ENCODE measurements at regions not wholly inside any gene's neighbourhood (a gene's known extent, or its start where the extent isn't known, plus 50 kb on each side); places are given as distances from the start of the nearest gene placed in this dataset.

- no peak overlapping the region for H2AFZ ChIP-seq (ENCODE audit: low read depth, low read length)
- no peak overlapping the region for H3K9ac ChIP-seq (ENCODE audit: low read length)
- no peaks in the 10 kb centered on the region for H3K9me2 ChIP-seq (ENCODE audit: insufficient read depth, low read length)
- H3K27me3 ChIP-seq (ENCODE audit: insufficient read depth, low read depth, low read length), result no peaks in the 10 kb centered on the region
- H3K4me3 ChIP-seq (ENCODE audit: low read length), result no peak overlapping the region
- H3K27ac ChIP-seq (ENCODE audit: low read length), result no peak overlapping the region
- no peaks in the 10 kb centered on the region for H3K9me3 ChIP-seq (ENCODE audit: low read length)
- no peak overlapping the region for H3K4me2 ChIP-seq (ENCODE audit: low read length)
- no peaks in the 10 kb centered on the region for H4K20me1 ChIP-seq (ENCODE audit: insufficient read depth)
- H3K79me2 ChIP-seq (replicated peaks; ENCODE audit: insufficient read depth, low read length), result no peaks in the 10 kb centered on the region
- no peaks in the 10 kb centered on the region for H3F3A ChIP-seq (ENCODE audit: insufficient read depth, low read length, poor library complexity, severe bottlenecking)
- no peaks in the 10 kb centered on the region for H3K36me3 ChIP-seq (ENCODE audit: insufficient read depth, low read length)
- TF ChIP-seq RAD21 (conservative IDR thresholded peaks at IDR 0.05) (peak; percentile 94), SMC3 (conservative IDR thresholded peaks at IDR 0.05; ENCODE audit: poor library complexity) (peak; percentile 88), POLR2AphosphoS5 (IDR thresholded peaks at IDR 0.05) (no peak)
- TF ChIP-seq, protein P1, sequence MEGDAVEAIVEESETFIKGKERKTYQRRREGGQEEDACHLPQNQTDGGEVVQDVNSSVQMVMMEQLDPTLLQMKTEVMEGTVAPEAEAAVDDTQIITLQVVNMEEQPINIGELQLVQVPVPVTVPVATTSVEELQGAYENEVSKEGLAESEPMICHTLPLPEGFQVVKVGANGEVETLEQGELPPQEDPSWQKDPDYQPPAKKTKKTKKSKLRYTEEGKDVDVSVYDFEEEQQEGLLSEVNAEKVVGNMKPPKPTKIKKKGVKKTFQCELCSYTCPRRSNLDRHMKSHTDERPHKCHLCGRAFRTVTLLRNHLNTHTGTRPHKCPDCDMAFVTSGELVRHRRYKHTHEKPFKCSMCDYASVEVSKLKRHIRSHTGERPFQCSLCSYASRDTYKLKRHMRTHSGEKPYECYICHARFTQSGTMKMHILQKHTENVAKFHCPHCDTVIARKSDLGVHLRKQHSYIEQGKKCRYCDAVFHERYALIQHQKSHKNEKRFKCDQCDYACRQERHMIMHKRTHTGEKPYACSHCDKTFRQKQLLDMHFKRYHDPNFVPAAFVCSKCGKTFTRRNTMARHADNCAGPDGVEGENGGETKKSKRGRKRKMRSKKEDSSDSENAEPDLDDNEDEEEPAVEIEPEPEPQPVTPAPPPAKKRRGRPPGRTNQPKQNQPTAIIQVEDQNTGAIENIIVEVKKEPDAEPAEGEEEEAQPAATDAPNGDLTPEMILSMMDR (IDR thresholded peaks at IDR 0.05; ENCODE audit: poor library complexity, severe bottlenecking), result peak; percentile 91
Measured at GRCh38 chr1:187264995-187265602, 436.4 kb downstream of the PLA2G4A start.

- Histone ChIP-seq H3K27ac (ENCODE audit: low read length) (no peak overlapping the region), H3K9ac (ENCODE audit: low read length) (no peak overlapping the region), H2AFZ (ENCODE audit: low read depth, low read length) (no peak overlapping the region), H3F3A (ENCODE audit: insufficient read depth, low read length, poor library complexity, severe bottlenecking) (no peaks in the 10 kb centered on the region), H3K9me2 (ENCODE audit: insufficient read depth, low read length) (no peaks in the 10 kb centered on the region), H3K36me3 (ENCODE audit: insufficient read depth, low read length) (no peaks in the 10 kb centered on the region), H3K4me2 (ENCODE audit: low read length) (no peak overlapping the region), H3K27me3 (ENCODE audit: insufficient read depth, low read depth, low read length) (no peaks in the 10 kb centered on the region), H4K20me1 (ENCODE audit: insufficient read depth) (no peaks in the 10 kb centered on the region), H3K79me2 (replicated peaks; ENCODE audit: insufficient read depth, low read length) (no peaks in the 10 kb centered on the region), H3K4me3 (ENCODE audit: low read length) (no peak overlapping the region), H3K9me3 (ENCODE audit: low read length) (no peaks in the 10 kb centered on the region)
- TF ChIP-seq, protein P2, sequence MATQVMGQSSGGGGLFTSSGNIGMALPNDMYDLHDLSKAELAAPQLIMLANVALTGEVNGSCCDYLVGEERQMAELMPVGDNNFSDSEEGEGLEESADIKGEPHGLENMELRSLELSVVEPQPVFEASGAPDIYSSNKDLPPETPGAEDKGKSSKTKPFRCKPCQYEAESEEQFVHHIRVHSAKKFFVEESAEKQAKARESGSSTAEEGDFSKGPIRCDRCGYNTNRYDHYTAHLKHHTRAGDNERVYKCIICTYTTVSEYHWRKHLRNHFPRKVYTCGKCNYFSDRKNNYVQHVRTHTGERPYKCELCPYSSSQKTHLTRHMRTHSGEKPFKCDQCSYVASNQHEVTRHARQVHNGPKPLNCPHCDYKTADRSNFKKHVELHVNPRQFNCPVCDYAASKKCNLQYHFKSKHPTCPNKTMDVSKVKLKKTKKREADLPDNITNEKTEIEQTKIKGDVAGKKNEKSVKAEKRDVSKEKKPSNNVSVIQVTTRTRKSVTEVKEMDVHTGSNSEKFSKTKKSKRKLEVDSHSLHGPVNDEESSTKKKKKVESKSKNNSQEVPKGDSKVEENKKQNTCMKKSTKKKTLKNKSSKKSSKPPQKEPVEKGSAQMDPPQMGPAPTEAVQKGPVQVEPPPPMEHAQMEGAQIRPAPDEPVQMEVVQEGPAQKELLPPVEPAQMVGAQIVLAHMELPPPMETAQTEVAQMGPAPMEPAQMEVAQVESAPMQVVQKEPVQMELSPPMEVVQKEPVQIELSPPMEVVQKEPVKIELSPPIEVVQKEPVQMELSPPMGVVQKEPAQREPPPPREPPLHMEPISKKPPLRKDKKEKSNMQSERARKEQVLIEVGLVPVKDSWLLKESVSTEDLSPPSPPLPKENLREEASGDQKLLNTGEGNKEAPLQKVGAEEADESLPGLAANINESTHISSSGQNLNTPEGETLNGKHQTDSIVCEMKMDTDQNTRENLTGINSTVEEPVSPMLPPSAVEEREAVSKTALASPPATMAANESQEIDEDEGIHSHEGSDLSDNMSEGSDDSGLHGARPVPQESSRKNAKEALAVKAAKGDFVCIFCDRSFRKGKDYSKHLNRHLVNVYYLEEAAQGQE (IDR thresholded peaks at IDR 0.05; ENCODE audit: borderline replicate concordance), result no peak
- TF ChIP-seq, protein P1 (IDR thresholded peaks at IDR 0.05; ENCODE audit: poor library complexity, severe bottlenecking), result no peak
- no peak for TF ChIP-seq EP300 (conservative IDR thresholded peaks at IDR 0.05; ENCODE audit: poor library complexity, severe bottlenecking)
- TF ChIP-seq SMC3 (conservative IDR thresholded peaks at IDR 0.05; ENCODE audit: poor library complexity), result no peak
Measured at GRCh38 chr1:187266051-187266450, 437.3 kb downstream of the PLA2G4A start.
